ENCODE measurements at regions not wholly inside any gene's neighbourhood (a gene's known extent, or its start where the extent isn't known, plus 50 kb on each side); places are given as distances from the start of the nearest gene placed in this dataset.

- DNase-seq (ENCODE audit: low read depth in 2 of 2, low spot score in 1 of 2) = no peak
These were observed 153.9 kb upstream of the NFIB start for GRCh38 chr9:14467675-14468374.

- no peak for DNase-seq (ENCODE audit: low read depth in 2 of 2, low spot score in 1 of 2)
These were observed 152.9 kb upstream of the NFIB start for GRCh38 chr9:14466828-14467227.

- no peak for DNase-seq (ENCODE audit: low read depth in 2 of 2, low spot score in 1 of 2)
These were observed 152.5 kb upstream of the NFIB start for GRCh38 chr9:14466429-14466818.

- no peak for DNase-seq (ENCODE audit: low read depth in 2 of 2, low spot score in 1 of 2)
These were observed 149.0 kb upstream of the NFIB start for GRCh38 chr9:14462950-14463349.

- no peak for DNase-seq (ENCODE audit: low read depth in 2 of 2, low spot score in 1 of 2)
These were observed 141.3 kb upstream of the NFIB start for GRCh38 chr9:14455243-14455642.

- no peak for DNase-seq (ENCODE audit: low read depth in 2 of 2, low spot score in 1 of 2)
These were observed 139.3 kb upstream of the NFIB start for GRCh38 chr9:14453286-14453685.

GRCh38 chr9:14452539-14452938, 138.6 kb upstream of the NFIB start:
- DNase-seq (ENCODE audit: low read depth in 2 of 2, low spot score in 1 of 2) = no peak

- DNase-seq (ENCODE audit: low read depth in 2 of 2, low spot score in 1 of 2) = no peak
These were observed 138.0 kb upstream of the NFIB start for GRCh38 chr9:14451949-14452348.

GRCh38 chr9:14447103-14447502, 133.2 kb upstream of the NFIB start:
- DNase-seq (ENCODE audit: low read depth in 2 of 2, low spot score in 1 of 2) = no peak

- no peak for DNase-seq (ENCODE audit: low read depth in 2 of 2, low spot score in 1 of 2)
These were observed 132.0 kb upstream of the NFIB start for GRCh38 chr9:14445946-14446345.

- no peak for DNase-seq (ENCODE audit: low read depth in 2 of 2, low spot score in 1 of 2)
These were observed 129.0 kb upstream of the NFIB start for GRCh38 chr9:14442956-14443355.

- DNase-seq (ENCODE audit: low read depth in 2 of 2, low spot score in 1 of 2) = no peak
These were observed 128.2 kb upstream of the NFIB start for GRCh38 chr9:14441976-14442651.

GRCh38 chr9:14441115-14441514, 127.2 kb upstream of the NFIB start:
- no peak for DNase-seq (ENCODE audit: low read depth in 2 of 2, low spot score in 1 of 2)

- DNase-seq (ENCODE audit: low read depth in 2 of 2, low spot score in 1 of 2) = no peak
These were observed 126.1 kb upstream of the NFIB start for GRCh38 chr9:14440062-14440461.

GRCh38 chr9:14439555-14439954, 125.6 kb upstream of the NFIB start:
- DNase-seq (ENCODE audit: low read depth in 2 of 2, low spot score in 1 of 2) = no peak

GRCh38 chr9:14438232-14439021, 124.5 kb upstream of the NFIB start:
- no peak for DNase-seq (ENCODE audit: low read depth in 2 of 2, low spot score in 1 of 2)

- no peak for DNase-seq (ENCODE audit: low read depth in 2 of 2, low spot score in 1 of 2)
These were observed 123.7 kb upstream of the NFIB start for GRCh38 chr9:14437354-14438231.

- DNase-seq (ENCODE audit: low read depth in 2 of 2, low spot score in 1 of 2) = no peak
These were observed 121.9 kb upstream of the NFIB start for GRCh38 chr9:14435871-14436270.

- DNase-seq (ENCODE audit: low read depth in 2 of 2, low spot score in 1 of 2) = no peak
These were observed 121.2 kb upstream of the NFIB start for GRCh38 chr9:14434971-14435718.

GRCh38 chr9:14434158-14434504, 120.2 kb upstream of the NFIB start:
- DNase-seq (ENCODE audit: low read depth in 2 of 2, low spot score in 1 of 2) = no peak

All from stimulated activated CD8-positive, alpha-beta memory T cell treated with anti-CD3 and anti-CD28 coated beads, Interleukin-4, amount 100 ng/mL, for 4 hours (primary cell).